ENCODE measurements at regions not wholly inside any gene's neighbourhood (a gene's known extent, or its start where the extent isn't known, plus 50 kb on each side); places are given as distances from the start of the nearest gene placed in this dataset.

- no peak overlapping the region for H3K27ac Mint-ChIP-seq
These were observed 68.5 kb upstream of the GATB start for GRCh38 chr4:151829309-151829708.

GRCh38 chr4:151824656-151825055, 63.8 kb upstream of the GATB start:
- H3K4me3 Mint-ChIP-seq, result no peak overlapping the region
- H3K27ac Mint-ChIP-seq, result no peak overlapping the region
- no peaks in the 10 kb centered on the region for H3K36me3 Mint-ChIP-seq
- peaks cover 10% of the 10 kb centered on the region for H3K27me3 Mint-ChIP-seq
- no peaks in the 10 kb centered on the region for H3K9me3 Mint-ChIP-seq
- no peaks in the 10 kb centered on the region for H3K4me1 Mint-ChIP-seq

More at GRCh38 chr4:151829309-151829708, 68.5 kb upstream of the GATB start:
- Mint-ChIP-seq H3K9me3 (no peaks in the 10 kb centered on the region), H3K4me1 (no peaks in the 10 kb centered on the region), H3K27me3 (peaks cover 5% of the 10 kb centered on the region), H3K36me3 (no peaks in the 10 kb centered on the region), H3K4me3 (no peak overlapping the region)

GRCh38 chr4:151822331-151822730, 61.5 kb upstream of the GATB start:
- no peak overlapping the region for H3K27ac Mint-ChIP-seq
- H3K36me3 Mint-ChIP-seq, result no peaks in the 10 kb centered on the region
- H3K9me3 Mint-ChIP-seq, result no peaks in the 10 kb centered on the region
- H3K4me3 Mint-ChIP-seq, result no peak overlapping the region
- H3K27me3 Mint-ChIP-seq, result peaks cover 7% of the 10 kb centered on the region
- H3K4me1 Mint-ChIP-seq, result peaks cover 0 to 1% (median 0%) of the 10 kb centered on the region in 3 donors

- peaks cover 1% of the 10 kb centered on the region for H3K36me3 Mint-ChIP-seq
- peaks cover 0 to 1% (median 0%) of the 10 kb centered on the region in 3 donors for H3K4me1 Mint-ChIP-seq
- no peaks in the 10 kb centered on the region for H3K9me3 Mint-ChIP-seq
- H3K27ac Mint-ChIP-seq, result no peak overlapping the region
- H3K27me3 Mint-ChIP-seq, result peaks cover 13% of the 10 kb centered on the region
- no peak overlapping the region for H3K4me3 Mint-ChIP-seq
These were observed 59.2 kb upstream of the GATB start for GRCh38 chr4:151820004-151820403.

DNA sequence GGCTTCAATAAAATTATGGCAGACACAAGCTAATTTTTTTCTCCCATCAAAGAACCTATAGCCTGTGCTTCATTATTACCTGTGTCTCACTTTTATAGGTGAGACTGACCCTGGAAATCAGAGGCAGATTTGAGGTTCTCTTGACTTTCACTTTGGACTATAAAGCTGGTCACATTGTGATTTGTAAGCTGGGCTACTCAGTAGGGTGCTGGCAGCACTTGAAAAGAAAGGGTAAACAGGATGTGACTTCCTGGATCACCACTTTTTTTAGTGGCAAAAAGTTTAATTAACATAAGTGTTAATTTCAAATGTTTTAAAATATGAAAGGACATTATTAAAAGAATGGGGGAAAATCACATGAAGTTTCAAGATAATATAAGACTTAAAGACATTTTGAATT, 50.6 kb upstream of the GATB start:
- Mint-ChIP-seq H3K4me1 (peaks cover 0 to 1% (median 0%) of the 10 kb centered on the region in 3 donors), H3K9me3 (no peaks in the 10 kb centered on the region), H3K27ac (no peak overlapping the region), H3K27me3 (peaks cover 1% of the 10 kb centered on the region), H3K36me3 (peaks cover 1% of the 10 kb centered on the region), H3K4me3 (no peak overlapping the region)
